ENCODE measurements at regions not wholly inside any gene's neighbourhood (a gene's known extent, or its start where the extent isn't known, plus 50 kb on each side); places are given as distances from the start of the nearest gene placed in this dataset.

GRCh38 chr2:6215053-6215452 lies 522.9 kb downstream of the SOX11 start:
- H3K9me3 Mint-ChIP-seq, result no peaks in the 10 kb centered on the region
- peaks cover 4% of the 10 kb centered on the region; the same call in 1 of the 2 replicates for H3K79me2 ChIP-seq (ENCODE audit: insufficient read depth, low read length)
- H4K20me1 ChIP-seq (ENCODE audit: control insufficient read depth, insufficient read depth, insufficient read length), result no peaks in the 10 kb centered on the region
- no peak overlapping the region for H3K9ac ChIP-seq (ENCODE audit: extremely low read depth, insufficient read length, low read length)
- H3K79me1 ChIP-seq (ENCODE audit: insufficient read depth, low read depth, low read length, poor library complexity, severe bottlenecking), result no peaks in the 10 kb centered on the region
- no peak overlapping the region for H2BK20ac ChIP-seq (ENCODE audit: low read depth, low read length, poor library complexity, severe bottlenecking)
- no peak overlapping the region for H3K56ac ChIP-seq (ENCODE audit: insufficient read length, low read depth, low read length)
- H2BK120ac ChIP-seq (ENCODE audit: low read depth, low read length, poor library complexity, severe bottlenecking), result no peak overlapping the region
- no peak overlapping the region for H3K23ac ChIP-seq (ENCODE audit: insufficient read length, low read depth, low read length)
- no peak overlapping the region for H3K18ac ChIP-seq (ENCODE audit: insufficient read length, low read depth, low read length)
- no CpG with 5 or more reads among the region's 2 CpGs for WGBS (ENCODE audit: extremely low coverage, insufficient read length, low lambda C conversion rate)
- no peaks in the 10 kb centered on the region for H3K27me3 ChIP-seq (ENCODE audit: insufficient read depth, low read length)
- no peaks in the 10 kb centered on the region for H3K9me3 ChIP-seq (ENCODE audit: control insufficient read depth, low read depth, low read length)
- H3K27me3 Mint-ChIP-seq (ENCODE audit: low read depth), result no peaks in the 10 kb centered on the region; the same call in 1 of the 2 replicates
- no peak overlapping the region for H4K91ac ChIP-seq (ENCODE audit: insufficient read length, low read depth, low read length)
- H3K27ac Mint-ChIP-seq, result no peak overlapping the region
- H3K4me1 ChIP-seq (ENCODE audit: insufficient read depth, low read length), result no peaks in the 10 kb centered on the region
- H3K4me3 Mint-ChIP-seq, result no peak overlapping the region
- H3T11ph ChIP-seq (ENCODE audit: low read length), result no peak overlapping the region
- H2BK5ac ChIP-seq (ENCODE audit: insufficient read length, low read length), result no peak overlapping the region
- H3K14ac ChIP-seq (ENCODE audit: insufficient read depth, low read length), result no peak overlapping the region
- no peak overlapping the region for H3K4me2 ChIP-seq (ENCODE audit: insufficient read depth, insufficient read length, low read length)
- DNase-seq, result no peak
- H2AFZ ChIP-seq (ENCODE audit: low read length), result no peak overlapping the region
- no peak overlapping the region for H3K4ac ChIP-seq (ENCODE audit: low read depth, low read length)
- no peak for TF ChIP-seq CTCF (conservative IDR thresholded peaks at IDR 0.05)
- H2BK15ac ChIP-seq (ENCODE audit: low read depth, low read length), result no peak overlapping the region
- no peak overlapping the region for H3K27ac ChIP-seq (ENCODE audit: insufficient read length, low read depth, low read length)
- no peaks in the 10 kb centered on the region for H3K23me2 ChIP-seq (ENCODE audit: insufficient read length, low read depth, low read length, poor library complexity, severe bottlenecking)
- H4K8ac ChIP-seq (replicated peaks; ENCODE audit: insufficient read length, low read depth, low read length), result no peak overlapping the region
- no peaks in the 10 kb centered on the region; a peak in 1 of 4 replicates for H3K4me1 Mint-ChIP-seq
- no peak overlapping the region for H4K5ac ChIP-seq (ENCODE audit: insufficient read length, low read depth, low read length)
- no peaks in the 10 kb centered on the region for H3K36me3 Mint-ChIP-seq (ENCODE audit: insufficient read depth in 1 of 3, low read depth in 3 of 3)
- no peak overlapping the region for H2BK12ac ChIP-seq (ENCODE audit: insufficient read length, low read depth, low read length)
- no peak overlapping the region for H2AK5ac ChIP-seq (ENCODE audit: insufficient read length, low read length)

Measured in H9 (cell line).